ENCODE measurements at regions not wholly inside any gene's neighbourhood (a gene's known extent, or its start where the extent isn't known, plus 50 kb on each side); places are given as distances from the start of the nearest gene placed in this dataset.

DNA sequence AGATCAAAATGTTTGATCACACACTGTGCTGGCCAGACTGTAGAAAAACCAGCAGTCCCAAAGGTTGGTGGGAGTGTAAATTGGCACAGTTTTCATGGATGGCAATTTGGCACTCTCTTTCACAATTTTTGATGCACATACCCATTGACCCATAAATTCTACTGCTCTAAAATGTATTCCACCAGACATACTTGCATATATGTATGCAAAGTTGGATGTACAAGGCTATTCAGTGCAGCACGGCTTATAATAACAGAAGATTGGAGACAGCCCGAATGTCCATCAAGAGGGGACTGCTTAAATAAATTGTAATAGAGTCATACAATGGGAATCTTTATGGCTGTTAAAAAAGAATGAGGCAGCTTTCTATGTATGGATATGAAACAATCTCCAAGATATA is 101.7 kb upstream of the TOP1 start:
- TF ChIP-seq, protein P1, sequence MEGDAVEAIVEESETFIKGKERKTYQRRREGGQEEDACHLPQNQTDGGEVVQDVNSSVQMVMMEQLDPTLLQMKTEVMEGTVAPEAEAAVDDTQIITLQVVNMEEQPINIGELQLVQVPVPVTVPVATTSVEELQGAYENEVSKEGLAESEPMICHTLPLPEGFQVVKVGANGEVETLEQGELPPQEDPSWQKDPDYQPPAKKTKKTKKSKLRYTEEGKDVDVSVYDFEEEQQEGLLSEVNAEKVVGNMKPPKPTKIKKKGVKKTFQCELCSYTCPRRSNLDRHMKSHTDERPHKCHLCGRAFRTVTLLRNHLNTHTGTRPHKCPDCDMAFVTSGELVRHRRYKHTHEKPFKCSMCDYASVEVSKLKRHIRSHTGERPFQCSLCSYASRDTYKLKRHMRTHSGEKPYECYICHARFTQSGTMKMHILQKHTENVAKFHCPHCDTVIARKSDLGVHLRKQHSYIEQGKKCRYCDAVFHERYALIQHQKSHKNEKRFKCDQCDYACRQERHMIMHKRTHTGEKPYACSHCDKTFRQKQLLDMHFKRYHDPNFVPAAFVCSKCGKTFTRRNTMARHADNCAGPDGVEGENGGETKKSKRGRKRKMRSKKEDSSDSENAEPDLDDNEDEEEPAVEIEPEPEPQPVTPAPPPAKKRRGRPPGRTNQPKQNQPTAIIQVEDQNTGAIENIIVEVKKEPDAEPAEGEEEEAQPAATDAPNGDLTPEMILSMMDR (IDR thresholded peaks at IDR 0.05; ENCODE audit: low read depth, low read length), result no peak
- TF ChIP-seq EZH2phosphoT487 (IDR thresholded peaks at IDR 0.05; ENCODE audit: low read depth), result no peak

Data from OCI-LY3 (cell line).